HG02943 (cell line): ENCODE measurements at regions not wholly inside any gene's neighbourhood (a gene's known extent, or its start where the extent isn't known, plus 50 kb on each side); places are given as distances from the start of the nearest gene placed in this dataset.

Experiments
- ATAC-seq: cut with Tn5 transposase; IDR thresholded peaks from one replicate; pipeline ENCODE4 v1.9.1; 2021; ENCODE audit warnings: mild to moderate bottlenecking, low read depth, moderate library complexity; ENCODE audit not compliant: unreplicated experiment

DNA sequence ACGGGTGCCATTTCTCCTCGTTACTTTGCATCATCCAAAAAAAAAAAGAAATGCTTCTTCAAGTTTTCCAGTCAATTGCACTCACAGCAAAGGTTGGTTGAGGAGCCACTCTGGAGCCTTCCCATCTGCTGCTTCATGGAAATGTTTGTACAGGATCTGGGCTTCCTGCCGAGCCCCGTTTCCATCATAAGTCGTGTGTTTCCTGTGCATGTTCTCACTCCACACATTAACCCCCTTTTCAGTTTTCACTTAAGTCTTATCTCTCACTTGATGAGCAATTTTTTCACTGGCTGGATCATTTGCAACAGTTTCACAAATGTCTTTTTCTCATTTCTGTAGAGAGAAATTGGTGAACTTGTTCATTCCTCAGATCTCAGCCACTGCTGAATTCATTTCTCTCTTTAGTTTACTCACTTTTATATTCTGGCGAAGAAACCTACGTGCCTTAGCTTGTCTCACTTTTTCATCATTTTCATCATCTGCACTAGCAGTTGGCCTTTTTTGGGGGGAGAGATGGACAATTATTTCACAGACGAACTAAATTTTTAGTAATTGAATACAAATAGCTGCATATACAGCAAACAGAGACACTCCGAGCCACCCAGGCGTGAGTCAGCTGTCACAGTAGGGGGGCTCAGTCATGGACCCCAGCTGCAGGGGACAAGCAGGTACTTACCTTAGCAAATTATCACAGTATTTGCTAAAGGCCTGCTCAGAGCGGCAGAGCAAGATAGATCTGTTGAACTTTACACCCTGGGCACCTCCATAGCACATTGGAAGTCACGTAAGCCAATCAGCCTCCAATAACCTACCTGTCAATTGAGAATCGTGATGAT, 750.8 kb upstream of the ID2 start:
- ATAC-seq: no peak

DNA sequence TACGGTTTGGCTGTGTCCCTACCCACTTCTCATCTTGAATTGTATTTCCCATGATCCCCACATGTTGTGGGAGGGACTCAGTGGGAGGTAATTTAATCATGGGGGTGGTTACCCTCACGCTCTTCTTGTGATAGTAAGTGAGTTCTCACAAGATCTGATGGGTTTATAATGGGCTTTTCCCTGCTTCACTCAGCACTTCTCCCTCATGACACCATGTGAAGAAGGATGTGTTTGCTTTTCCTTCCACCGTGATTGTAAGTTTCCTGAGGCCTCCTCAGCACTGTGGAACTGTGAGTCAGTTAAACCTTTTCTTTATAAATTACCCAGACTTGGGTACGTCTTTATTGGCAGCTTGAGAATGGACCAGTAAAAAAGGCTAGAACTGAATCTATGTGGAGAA, 750.0 kb upstream of the ID2 start:
- ATAC-seq: no peak

DNA sequence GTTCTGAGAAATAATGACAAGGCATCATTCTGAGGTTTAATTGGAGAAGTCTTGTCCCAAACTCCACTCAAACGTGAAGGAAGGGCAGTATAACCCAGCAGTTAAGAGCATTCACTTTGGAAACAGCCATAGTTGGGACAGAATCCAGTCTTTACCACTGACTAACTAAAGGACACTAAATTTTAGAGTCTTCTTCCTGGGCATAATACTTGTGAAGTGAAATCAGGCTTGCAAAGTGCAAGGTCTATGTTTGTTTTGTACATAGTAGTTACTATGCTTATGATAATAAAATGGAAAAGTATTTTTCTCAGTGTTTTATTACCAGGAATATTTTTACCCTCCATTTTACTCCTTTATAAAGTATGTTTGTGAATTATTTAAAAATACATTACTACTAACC, 748.2 kb upstream of the ID2 start:
- ATAC-seq: no peak

DNA sequence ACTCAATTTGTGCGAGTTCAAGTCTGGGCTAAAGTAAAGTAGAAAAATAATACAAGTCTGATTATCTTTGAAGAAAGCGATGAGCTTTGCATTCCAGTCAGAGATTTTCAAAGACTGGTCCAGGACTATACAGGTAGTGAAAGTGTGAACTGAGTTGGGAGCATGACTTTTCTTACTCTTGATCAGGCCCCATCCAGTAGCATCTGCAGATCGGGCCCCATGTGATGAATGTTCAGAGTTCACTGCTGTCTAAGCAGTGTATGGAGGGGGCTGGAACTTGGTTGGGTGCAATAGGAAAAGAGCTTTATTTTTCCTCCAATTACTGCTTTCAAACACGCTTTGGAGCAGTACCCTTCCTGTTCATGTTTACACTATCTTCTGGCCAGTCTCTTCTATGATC, 747.4 kb upstream of the ID2 start:
- no peak for ATAC-seq

DNA sequence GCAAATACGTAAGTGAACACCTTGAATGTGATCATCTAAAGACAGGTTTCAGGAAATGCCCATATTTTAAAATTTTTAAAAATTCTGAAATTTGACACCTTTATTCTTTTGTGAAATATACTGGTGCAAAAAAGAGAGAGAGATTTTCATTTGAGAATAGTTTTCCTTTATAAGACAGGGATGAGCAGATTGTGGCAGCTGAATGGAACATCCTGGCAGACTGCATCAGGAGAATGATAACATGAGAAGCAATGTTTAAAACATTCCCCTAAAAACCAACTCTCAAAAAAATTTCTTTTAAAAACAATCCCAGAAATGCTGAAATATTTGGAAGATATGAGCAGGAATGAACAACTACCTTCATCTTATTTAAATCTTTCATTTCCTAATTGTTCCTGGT, 744.8 kb upstream of the ID2 start:
- no peak for ATAC-seq

DNA sequence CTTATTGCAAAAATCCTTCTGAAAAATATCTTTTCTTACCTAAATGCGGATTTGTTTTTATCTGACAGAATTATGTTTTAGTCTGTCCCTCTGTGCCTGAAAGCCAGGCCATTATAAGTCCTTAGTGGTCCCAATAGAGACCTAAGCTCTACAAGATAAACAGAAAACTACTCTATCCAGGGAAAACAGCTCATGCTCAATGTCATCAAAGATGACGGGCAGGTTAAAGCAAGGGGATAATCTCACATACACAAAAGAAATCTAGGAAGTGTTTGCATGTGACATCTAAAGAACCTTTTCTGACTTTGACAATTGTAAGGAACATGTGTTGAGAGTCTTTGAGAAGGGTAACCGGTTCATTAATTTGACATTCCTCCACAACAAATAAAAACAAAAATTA, 741.1 kb upstream of the ID2 start:
- no peak for ATAC-seq

DNA sequence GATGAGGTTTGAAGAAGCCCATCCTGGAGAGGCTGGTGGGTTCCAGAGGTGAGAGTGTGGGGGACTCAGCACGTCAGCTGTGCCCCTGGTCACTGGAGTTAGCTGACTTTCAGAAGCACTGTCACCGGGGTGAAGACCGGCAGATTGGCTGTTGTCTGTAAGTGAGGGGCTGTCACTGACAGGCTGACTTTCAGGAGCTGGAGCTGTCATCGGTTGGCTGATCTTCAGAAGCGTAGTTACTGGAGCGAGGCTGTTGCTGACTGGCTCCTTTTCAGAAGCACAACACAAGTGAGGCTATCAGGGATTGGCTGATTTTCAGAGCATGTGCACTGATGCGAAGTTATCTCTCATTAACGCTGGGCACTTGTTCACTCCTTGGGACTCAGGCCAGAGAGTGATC, 738.4 kb upstream of the ID2 start:
- ATAC-seq: no peak

DNA sequence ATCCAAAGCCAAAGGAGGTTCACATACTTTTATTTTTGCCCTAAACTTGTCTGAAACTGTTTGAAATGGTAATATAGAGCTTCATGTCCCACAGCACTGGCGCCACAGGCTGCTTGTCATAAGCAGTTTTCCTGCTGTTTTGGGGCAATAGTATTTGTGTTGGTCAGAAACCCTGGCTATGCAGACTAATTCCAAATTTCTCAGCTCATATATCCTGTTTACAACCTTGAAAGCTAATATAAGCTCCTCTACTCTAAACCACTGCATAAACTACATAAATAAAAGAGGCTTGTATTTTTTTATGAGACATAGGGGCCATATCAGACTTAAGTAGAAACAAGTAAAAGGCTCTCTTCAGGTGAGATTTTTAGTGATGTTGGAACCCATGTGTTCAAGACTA, 736.8 kb upstream of the ID2 start:
- ATAC-seq: no peak

DNA sequence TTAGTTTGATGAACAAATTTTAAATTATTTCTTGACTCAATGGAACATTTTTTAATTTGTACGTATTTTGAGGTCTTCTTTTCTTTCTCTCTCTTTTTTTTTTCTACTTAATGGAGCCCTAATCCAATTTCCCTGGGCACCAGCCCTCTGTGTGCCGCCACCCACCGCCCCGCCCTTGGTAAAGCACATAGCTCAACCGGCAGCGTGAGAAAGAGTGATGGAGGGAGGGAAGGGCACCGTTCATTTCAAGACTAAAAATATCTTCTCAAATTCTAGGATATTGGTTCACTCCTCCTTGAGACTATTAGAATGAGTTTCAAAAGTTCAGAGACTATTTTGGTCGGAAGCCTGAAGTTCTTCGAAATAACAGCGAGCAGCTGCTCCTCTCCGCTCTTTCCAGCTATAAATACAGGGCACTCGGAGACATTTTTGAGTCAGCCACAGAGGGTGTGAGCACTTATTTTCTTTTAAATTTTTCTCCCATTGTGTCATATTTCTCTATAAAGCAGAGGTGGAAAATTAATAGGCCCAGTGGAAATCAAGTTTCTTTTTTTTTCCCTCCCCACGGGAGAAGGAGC, 731.7 kb upstream of the ID2 start:
- no peak for ATAC-seq

DNA sequence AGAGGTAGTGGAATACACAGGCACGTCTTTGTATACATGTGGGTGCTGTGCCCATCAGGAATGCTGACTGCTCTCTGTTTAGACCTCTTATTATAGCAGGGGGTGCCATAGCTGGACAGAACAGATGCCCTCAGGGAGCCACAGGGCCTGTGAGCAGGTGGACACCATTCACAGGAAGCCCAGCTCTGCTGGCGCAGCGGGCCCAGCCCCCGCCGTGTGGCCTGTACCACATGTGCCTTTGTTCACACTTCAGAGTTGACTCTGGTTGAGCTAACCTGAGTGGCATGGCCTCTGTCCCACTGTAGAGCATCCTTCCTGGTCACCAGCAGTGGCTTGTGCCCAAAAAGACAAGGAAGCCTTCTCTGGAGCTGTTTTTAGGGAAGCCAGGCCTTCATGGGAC, 730.9 kb upstream of the ID2 start:
- ATAC-seq: no peak

DNA sequence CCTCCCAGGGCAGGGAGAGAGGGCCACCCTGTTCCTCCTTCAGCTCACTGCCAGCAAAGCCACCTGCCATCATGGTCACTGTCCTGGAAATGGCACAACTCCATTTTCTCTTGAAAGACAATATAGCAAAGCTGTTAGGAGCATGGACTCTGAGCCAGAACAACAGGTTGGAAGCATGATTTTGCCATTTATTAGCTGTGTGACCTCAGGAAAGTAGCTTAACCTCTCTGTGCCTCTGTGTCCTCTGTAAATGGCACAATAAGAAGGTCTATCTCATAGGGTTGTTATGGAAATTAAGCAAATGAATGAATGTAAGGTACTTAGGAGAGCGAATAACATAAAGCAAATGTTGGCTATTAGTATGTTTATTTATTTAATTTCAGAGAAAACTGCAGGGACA, 730.4 kb upstream of the ID2 start:
- ATAC-seq: no peak

DNA sequence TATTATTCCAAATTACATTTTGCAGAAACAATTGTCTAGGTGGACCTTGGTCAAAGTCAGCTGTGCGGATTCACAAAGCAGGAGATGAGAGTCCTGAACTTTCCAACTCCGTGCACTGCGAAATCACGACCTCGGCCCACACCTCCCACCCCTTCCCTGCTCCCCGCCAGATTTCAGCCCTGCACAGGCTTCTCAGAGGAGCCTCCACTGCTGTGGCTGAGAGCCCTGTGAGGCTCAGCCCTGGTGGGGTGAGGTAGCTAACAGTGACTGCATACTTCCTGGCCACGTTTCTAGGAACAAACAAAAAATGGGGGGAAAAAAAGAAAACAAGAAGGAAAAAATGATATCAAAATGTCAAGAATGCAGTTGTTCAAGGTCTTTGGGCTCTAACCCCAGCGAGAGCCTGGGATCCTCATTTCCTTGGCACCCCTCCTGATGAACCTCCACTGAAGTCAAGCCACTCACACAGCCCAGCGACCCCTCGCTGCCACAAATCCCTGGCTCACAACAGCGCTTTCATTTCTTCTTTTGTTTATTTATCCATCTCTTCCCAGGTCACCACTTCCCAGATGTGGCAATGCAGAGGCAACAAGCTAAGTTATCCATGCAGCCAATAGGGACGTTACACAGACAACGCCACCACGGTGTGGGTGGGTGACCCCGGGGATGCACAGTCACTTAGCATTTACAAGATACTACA, 729.7 kb upstream of the ID2 start:
- ATAC-seq: no peak

DNA sequence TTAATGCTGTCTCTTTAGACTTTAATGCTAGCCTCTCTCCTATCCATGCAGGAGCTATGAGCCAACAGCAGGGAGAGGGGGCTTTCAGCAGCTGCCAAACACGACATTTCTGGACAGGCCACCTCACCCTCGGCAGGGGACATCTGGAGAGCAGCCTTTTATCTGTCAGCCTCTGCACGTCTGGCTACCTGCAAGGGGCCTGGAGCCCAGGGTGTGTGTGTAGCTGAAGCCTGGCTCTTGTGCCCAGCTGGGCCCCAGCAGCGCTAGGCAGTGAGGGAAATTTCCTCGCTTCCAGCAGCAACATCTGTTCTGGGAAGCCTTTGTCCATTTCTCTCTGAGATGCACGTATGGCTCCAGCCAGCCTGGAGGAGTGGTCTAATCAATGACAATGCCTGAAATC, 728.7 kb upstream of the ID2 start:
- ATAC-seq: no peak

DNA sequence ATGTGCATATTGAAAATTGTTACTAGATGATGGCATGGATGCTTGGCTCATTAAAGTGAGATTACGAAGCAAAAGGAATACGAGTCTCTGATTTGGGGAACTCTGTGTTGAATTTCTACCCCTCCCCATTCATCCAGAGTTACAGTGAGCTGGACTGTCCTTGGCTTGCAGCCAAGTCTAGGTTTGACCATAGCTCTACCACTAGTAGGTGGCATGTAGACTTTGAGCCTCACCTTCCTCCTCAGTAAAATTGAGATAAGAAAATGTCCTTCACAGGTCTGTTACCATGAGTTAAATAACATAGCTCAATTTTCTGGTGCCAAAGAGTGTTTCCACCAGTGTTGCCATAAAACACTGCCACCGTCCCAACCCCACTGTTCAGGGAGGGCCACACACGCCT, 727.6 kb upstream of the ID2 start:
- no peak for ATAC-seq

DNA sequence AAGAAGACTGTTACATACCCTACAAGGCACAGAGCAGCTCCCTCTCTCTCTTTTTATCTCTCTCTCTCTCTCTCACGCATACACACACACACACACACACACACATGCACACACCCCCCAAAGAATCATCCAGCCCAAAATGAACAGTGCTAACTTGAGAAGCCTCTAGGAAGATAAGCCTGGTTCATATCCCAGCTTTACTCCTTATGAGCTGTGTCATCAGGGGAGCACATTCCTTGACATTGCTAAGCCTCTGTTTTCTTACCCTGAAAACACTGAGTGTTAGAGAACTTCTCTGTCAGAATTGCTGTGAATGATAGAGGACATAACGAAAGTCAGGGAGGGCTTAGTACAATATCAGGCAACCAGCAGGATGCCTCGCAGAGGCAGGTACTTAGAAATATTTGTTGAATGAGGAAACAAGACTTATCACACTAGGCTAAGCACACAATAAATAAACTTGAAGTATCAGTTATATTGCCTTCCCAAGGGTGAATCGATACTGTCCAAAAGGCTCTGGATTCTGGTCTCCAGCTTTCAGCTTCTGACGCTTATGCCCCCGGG, 725.6 kb upstream of the ID2 start:
- ATAC-seq: no peak

DNA sequence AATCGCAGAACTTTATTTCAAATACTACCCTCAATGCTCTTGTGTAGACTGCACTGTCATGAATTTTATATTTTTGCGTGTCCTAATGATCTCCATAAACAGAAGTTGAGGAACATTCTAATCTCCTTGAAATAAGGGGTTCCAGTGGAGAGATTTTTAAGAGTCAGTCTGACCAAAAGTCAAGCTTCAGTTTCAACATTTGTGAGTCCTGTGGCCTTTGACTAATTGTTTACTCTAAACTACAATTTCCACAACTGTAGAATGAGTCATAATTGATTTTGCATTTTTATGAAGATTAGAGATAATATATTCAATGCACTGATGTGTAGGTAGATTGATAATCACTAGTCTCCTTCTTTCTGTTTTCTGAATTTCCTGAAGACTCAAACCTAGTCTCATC, 720.3 kb upstream of the ID2 start:
- no peak for ATAC-seq

DNA sequence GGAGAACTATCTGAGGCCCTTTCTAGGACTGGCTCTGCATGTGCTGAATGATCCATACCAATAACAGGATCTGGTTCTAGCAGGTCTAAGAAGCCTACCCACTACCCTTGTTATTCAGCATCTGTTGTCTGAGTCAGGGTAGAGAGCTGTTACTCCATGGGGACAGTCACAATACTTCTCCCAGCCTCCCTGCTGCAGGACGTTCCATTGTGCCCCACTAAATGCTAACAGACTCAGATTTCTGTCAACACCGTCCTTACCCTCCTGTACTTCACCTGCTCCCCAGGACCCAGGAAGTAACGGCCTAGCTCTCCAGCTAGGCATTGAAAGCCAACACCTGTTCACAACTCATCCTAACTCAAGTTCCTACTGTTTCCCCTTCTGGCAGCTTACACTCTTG, 719.7 kb upstream of the ID2 start:
- ATAC-seq: no peak

DNA sequence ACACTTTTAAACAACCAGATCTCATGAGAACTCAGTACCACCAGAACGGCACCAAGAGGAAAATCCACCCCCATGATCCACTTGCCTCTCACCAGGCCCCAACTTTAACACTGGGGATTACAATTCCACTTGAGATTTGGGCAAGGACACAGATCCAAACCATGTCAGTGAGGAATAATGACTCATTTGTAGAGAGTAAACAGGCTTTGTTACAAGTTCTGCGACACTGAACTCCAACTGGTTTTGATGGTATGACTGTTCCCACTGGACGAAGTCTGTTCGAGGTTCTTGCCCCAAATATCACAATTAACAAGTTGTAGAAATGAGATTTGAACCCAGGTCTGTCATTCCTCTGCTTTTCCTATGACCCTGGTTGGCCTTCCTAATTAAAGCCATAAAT, 718.1 kb upstream of the ID2 start:
- no peak for ATAC-seq

DNA sequence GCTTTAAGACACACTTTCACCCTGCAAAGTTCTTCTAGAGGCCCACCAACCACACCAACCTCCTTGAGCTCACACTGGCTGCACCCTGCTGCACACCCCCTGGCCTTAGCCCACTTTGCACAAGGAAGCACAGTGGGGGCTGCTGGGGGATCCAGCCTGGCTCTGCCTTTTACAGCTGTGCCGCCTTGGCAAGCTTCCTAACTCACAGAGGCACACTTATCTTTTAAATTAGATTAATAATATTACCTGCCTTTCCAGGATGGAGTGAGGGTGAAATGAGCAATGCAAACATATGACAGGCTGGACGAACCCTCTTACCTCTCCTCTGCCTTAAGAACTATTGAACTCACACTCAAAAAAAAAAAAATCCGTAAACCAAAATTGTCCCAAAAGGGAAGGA, 715.8 kb upstream of the ID2 start:
- no peak for ATAC-seq

DNA sequence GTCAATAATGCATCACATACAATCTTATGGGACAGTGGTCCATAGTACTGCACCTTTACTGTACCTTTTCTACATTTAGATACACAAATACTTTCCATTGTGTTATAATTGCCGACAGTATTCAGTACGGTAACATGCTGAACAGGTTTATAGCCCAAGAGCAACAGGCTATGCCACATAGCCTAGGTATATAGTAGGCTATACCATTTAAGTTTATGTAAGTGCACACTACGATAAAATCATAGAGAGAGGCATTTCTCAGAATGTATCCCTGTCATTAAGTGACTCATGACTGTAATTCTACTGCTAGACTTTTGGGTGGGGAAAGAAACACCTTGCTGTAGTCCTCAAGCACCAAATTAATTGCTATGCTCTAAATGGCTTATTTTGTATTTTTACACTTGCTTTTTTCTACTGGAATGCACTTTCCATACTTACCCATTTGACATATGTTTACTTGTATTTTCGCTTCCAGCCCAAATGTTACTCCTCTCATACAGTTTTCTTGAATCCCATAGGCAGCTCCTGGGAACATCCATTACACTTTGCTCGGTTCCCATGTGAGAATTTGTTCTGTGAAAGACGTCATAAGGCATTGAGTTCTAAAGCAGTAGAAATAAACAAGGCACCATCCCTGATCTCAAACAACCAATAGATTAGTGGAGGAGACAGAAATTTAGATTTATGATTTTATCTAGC, 714.0 kb upstream of the ID2 start:
- no peak for ATAC-seq
